ENCODE measurements at regions not wholly inside any gene's neighbourhood (a gene's known extent, or its start where the extent isn't known, plus 50 kb on each side); places are given as distances from the start of the nearest gene placed in this dataset.
"Not testable (repeated sequence)": the region's sequence is repeated elsewhere in the genome, so short reads cannot be mapped to it uniquely, and the experiment has no call there.

DNA sequence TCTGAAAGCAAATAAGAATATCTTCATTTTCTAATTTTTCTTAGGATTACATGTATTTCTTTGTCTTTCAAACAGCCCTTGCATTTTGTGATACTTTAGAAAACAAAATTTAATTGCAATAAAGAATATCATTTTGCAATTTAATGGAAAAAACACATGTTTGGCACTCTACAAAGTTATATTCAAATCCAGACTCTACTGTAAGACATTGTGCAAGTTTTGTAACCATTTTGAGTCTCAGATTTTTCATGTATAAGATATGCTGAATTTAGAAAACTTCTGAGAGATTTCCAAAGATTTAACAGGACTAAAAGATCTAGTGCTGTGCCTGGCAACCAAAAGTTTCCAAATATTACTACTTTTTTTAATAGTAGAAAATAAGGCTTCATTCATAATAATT lies 187.1 kb upstream of the AGTR1 start:
- no peak for ATAC-seq (ENCODE audit: low FRiP score)
- TF ChIP-seq, protein P1, sequence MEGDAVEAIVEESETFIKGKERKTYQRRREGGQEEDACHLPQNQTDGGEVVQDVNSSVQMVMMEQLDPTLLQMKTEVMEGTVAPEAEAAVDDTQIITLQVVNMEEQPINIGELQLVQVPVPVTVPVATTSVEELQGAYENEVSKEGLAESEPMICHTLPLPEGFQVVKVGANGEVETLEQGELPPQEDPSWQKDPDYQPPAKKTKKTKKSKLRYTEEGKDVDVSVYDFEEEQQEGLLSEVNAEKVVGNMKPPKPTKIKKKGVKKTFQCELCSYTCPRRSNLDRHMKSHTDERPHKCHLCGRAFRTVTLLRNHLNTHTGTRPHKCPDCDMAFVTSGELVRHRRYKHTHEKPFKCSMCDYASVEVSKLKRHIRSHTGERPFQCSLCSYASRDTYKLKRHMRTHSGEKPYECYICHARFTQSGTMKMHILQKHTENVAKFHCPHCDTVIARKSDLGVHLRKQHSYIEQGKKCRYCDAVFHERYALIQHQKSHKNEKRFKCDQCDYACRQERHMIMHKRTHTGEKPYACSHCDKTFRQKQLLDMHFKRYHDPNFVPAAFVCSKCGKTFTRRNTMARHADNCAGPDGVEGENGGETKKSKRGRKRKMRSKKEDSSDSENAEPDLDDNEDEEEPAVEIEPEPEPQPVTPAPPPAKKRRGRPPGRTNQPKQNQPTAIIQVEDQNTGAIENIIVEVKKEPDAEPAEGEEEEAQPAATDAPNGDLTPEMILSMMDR (IDR thresholded peaks at IDR 0.05) = no peak
- DNase-seq (ENCODE audit: low spot score) = no peak

DNA sequence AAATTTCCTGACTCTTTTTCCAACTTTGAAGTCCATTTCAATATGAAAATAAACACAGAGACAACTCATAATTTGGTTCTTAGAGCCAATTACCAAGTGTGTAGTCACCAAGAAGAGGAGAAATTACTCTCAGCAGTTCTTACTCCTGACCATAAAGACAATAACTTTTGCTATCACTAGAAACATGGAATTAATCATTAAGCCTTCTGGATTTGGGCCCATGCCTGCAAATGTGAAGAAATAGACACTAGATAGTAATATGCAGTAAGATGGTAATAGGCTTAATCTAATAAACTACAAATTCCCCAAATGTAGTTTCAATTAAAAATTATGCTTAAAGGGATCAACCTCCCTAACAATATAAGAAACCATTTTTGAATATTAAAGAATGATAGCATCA lies 185.1 kb upstream of the AGTR1 start:
- TF ChIP-seq, protein P1 (IDR thresholded peaks at IDR 0.05) = no peak
- DNase-seq (ENCODE audit: low spot score) = no peak
- ATAC-seq (ENCODE audit: low FRiP score) = no peak

DNA sequence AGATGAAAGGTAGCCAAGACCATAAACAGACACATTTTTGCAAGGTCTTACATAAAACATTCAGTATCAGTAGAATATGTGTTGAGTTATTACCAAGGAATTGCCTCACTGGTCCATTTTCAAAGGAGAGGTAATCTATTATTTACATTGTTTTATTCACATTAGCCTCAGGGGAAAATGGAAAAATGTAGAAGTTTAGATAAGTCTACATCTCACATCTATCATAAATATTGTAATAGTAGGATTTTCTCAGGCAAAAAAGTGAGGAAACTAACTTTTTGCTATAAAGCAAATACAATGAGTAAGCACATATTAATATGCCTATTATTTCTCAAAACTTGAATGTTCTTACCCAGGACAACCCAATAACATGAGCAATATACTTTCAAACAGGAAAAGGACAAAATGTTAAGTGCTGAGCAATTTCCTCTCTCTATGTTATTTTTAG lies 184.6 kb upstream of the AGTR1 start:
- no peak for ATAC-seq (ENCODE audit: low FRiP score)
- TF ChIP-seq, protein P1 (IDR thresholded peaks at IDR 0.05) = no peak
- DNase-seq (ENCODE audit: low spot score) = no peak

DNA sequence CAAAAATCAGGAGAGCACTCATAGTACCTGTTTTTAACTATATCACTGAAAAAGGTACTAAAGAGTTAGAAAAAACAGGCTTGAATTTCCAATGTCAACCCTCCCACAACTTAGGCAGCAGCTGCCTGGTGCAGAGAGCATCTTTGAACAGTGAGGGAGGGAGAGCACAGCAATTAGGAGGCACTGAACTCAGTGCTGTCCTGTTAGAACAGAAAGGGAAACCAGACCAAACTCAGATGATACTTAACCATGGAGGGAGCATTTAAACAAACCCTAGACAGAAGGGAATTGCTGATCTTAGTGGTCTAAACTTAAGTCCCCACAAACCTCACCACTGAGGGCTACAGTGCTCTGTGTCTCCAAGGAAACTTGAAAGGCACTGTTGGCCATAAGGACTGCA lies 179.2 kb upstream of the AGTR1 start:
- no peak for ATAC-seq (ENCODE audit: low FRiP score)
- TF ChIP-seq, protein P1 (IDR thresholded peaks at IDR 0.05) = no peak
- no peak for DNase-seq (ENCODE audit: low spot score)

DNA sequence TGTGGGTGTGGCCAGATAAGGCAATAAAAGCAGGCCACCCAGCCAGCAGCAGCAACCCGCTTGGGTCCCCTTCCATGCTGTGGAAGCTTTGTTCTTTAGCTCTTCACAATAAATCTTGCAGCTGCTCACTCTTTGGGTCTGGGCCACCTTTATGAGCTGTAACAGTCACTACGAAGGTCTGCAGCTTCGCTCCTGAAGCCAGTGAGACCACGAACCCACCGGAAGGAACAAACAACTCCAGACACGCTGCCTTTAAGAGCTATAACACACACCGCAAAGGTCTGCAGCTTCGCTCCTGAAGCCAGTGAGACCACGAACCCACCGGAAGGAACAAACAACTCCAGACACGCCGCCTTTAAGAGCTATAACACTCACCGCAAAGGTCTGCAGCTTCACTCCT lies 172.1 kb upstream of the AGTR1 start:
- ATAC-seq (ENCODE audit: low FRiP score); DNase-seq (ENCODE audit: low spot score): not testable (repeated sequence)

DNA sequence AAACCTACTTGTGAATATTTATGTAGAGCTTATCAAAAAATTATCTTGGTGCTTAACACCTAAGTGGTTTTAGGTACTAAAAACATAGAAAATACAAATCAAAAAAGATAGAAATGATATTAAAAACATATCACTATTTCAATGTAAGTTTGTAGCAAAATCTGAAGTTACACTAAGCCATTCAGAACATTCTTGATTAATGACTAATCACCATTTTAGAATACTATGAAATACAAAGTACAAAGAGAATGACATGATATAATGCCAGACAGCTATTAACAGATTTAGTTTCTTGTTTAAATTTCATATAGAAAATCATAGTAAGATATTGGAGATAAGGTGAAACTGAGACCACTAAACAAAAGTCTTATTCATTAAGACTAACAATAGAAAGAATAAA lies 169.7 kb upstream of the AGTR1 start:
- TF ChIP-seq, protein P1 (IDR thresholded peaks at IDR 0.05) = no peak
- no peak for DNase-seq (ENCODE audit: low spot score)
- ATAC-seq (ENCODE audit: low FRiP score) = no peak

DNA sequence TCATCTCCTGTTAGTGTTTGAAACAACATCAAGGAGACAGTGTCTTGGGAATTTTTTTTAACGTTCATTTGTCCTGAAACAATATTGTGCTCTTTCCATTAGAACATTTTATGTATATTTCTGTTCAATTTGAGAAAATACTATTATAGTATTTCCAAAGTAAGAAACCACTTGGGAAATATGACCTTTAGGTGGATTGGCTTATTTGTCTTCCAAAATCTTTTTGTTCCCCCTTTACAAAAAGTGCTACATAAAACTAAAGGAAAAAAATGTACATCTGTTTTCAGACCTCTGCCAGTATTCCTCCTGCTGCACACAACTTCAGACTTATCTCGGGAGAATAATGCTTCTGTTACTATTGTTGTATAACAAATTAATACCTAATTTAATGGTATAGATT lies 165.9 kb upstream of the AGTR1 start:
- ATAC-seq (ENCODE audit: low FRiP score) (no peak), DNase-seq (ENCODE audit: low spot score) (no peak)
- TF ChIP-seq, protein P1 (IDR thresholded peaks at IDR 0.05) = no peak

DNA sequence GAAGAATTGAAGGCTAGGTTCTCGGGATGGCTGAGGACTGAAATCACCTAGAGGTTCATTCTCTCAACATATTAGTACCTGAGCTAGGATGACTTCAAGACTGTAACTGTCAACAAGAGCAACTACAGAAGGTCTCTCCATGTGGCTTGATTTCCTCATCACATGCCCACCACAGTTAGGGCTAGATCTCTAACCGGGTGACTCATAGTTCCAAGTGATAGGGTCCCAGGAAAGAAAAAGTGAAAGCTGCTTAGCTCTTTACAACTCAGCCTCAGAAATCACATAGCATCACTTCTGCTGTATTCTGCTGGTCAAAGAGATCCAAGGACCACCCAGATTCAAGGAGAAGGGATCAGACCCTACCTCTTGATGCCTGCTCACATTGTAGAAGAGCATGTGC lies 165.4 kb upstream of the AGTR1 start:
- DNase-seq (ENCODE audit: low spot score) = no peak
- ATAC-seq (ENCODE audit: low FRiP score) = no peak
- TF ChIP-seq, protein P1 (IDR thresholded peaks at IDR 0.05) = no peak
